ENCODE measurements at regions not wholly inside any gene's neighbourhood (a gene's known extent, or its start where the extent isn't known, plus 50 kb on each side); places are given as distances from the start of the nearest gene placed in this dataset.
"Not testable (repeated sequence)": the region's sequence is repeated elsewhere in the genome, so short reads cannot be mapped to it uniquely, and the experiment has no call there.

DNA sequence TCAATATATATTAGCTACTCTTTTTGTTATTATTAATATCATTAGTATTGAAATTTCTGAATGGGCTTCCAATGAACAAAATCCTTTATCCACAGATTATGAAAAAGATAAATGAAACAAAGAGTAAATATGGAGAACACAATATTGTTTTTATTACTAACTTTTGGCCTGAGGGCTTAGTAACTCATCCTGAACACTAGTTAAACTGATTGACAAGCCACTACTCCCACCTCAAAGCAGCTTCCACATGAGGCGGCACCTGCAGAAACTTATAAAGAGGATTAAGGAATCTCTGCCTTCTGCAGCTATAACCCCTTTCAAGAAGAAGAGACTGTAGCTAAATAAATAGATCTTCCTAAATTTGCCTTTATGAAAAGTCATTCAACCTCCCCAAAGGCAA is 187.6 kb upstream of the ALG10 start:
- DNase-seq: no peak

DNA sequence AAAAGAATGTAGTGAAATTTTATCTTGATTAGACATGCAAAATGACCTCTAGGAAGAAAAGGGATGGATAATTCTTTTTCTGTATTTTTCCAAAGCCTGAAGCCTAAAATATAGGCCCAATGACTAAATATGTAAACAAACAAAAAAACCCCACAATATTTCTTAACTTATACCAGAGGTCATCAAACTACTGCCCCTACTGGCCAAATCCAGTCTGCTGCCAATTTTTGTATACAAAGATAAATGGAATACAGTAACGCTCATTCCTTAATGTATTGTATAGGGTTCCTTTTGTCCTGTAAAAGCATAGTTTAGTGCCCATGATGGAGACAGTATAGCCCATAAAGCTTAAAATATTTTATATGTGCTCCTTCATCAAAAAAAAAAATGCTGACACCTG is 145.7 kb upstream of the ALG10 start:
- no peak for DNase-seq

DNA sequence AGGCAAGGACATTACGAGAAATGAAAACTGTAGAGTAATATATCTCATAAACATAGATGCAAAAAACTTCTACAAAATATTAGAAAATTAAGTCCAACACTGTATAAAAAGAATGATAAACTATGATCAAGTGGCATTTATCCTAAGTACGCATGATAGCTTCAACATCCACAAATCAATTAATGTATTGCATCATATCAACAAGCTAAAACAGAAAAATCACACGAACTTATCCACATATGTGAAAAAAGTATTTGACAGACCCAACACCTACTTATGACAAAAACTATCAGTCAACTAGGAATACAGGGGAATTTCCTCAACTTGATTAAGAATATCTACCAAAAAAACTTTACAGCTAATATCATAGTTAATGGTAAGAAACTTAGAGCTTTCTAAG is 129.9 kb upstream of the ALG10 start:
- no peak for DNase-seq

DNA sequence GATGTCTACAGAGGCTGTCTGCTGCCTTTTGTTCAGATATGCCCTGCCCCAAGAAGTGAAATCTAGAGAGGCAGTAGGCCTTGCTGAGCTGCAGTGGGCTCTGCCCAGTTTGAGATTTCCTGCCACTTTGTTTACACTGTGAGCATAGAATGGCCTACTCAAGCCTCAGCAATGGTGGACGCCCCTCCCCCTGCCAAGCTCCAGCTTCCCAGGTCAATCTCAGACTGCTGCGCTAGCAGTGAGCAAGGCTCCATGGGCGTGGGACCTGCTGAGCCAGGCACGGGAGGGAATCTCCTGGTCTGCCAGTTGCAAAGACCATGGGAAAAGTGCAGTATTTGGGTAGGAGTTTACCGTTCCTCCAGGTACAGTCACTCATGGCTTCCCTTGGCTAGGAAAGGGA is 101.8 kb upstream of the ALG10 start:
- DNase-seq: not testable (repeated sequence)

DNA sequence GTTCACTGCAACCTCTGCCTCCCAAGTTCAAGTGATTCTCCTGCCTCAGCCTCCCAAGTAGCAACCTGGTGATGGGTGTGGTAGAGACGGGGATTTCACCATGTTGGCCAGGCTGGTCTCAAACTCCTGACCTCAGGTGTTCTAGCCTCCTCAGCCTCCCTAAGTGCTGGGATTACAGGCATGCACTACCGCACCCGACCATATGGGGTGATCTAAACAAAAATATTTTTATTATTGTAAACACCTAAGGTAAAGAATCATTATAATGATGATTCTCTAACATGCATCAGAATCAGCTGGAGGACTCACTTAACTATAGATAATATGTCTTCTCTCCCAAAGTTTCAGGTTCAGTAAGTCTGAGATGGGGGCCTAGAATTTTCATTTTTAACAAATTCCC is 96.2 kb upstream of the ALG10 start:
- DNase-seq: no peak

DNA sequence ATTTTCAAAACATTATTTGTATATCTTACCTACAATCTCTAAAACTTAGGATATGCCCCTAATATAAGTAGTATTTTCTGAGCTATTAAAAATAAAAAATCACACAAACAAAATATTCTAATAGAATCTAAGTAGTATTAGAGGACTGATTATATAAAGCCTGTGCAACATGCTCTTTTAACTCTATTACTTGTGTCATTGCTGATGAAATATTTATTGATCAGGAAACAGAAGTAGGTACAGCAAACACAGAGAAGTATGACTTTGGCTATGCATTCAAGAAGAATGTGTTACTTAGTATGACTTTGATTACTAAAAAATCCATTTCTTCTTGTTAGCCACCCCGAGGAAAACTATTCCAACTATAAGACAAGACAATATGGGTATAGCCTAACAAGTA is 84.6 kb upstream of the ALG10 start:
- not testable (repeated sequence) for DNase-seq

DNA sequence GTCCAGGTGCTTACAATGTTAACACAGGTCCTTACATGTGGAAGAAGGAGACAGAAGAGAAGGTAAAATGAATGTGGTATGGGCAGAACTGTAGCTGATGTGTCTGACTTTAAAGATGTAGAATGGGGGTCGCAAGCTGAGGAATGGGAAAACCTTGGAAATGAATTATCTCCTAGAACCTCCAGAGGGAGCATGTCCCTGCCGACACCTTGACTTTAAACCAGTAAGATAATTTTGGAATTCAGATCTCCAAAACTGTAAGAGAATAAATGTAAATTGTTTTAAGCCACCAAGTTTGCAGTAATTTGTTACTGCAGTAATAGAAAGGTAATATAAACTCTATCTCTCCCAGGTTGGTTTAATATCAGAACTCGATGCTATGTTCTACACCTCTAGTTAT is 80.1 kb upstream of the ALG10 start:
- DNase-seq: no peak

DNA sequence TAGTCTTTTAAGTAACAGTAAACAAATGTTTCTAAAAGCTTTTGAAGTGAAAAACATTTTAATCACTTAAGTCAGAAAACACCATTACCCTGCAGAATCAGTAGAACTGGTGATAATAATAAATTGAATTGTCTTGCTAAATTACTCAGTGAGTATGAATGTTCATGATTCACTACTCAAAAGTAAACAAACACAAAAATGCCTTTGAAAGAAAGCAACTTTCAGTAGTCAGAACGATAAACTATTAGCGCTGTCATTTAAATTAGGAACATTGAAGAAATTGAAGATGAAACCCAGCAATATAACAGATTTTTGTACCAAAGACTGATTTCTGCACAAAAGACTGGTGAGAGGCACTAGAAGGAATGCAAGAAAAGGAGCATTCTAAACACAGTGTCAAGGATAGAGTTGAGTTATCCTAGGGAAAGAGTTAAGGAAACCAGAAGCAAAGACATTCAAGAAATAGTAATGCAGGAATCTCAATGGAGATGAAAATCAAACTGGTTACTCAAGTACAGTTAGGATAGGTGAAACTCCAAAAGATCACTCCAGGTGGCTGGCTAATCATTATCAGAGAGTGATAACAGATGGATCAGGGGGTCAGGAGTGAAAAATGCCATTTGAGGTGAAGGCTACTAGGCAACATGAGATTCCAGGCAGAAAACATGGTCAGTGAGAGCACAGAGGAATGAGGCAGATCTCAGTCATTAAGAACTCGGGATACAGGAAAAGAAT is 77.4 kb upstream of the ALG10 start:
- DNase-seq: no peak

DNA sequence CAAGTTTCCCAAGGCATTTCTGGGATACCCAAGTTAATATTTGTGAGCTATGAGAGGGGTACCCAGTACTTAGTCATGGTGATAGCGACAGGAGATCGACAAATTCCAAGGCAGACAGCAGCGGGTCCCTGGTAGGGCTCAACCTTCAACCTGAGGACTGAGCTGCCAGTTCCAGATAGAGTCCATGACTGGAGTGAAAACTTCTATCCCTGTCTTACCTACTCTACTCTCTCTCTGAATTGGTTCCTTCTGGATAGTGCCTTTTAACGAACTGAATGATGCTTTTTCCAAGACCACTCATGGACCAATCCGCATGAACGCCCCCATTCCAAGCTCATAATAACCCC is 76.9 kb upstream of the ALG10 start:
- DNase-seq: no peak

DNA sequence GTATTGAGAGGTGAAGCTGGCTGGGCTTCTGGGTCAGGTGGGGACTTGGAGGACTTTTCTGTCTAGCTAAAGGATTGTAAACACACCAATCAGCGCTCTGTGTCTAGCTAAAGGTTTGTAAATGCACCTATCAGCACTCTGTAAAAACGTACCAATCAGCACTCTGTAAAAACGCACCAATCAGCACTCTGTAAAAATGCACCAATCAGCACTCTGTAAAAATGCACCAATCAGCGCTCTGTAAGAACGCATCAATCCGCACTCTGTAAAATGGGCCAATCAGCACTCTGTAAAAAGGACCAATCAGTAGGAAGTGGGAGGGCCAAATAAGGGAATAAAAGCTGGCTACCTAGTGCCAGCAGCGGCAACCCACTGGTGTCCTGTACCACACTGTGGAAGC is 56.1 kb upstream of the ALG10 start:
- not testable (repeated sequence) for DNase-seq

DNA sequence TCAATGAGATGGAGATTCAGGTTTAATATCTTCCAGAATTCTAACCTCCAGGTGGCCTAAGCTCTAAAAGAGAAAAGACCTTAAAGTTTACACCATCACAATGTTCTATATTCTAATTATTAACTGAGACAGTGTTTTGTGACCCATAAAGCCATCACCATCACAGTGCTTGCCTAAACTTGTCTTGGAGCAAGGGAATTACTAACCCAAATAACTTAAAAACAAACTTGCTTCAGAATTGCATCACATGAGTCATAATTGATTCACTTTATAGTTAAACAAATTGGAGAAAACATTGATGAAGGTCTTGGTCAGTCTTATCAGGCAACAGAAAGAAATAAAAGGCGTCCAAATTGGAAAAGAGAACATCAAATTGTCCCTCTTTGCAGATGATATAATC is 54.5 kb upstream of the ALG10 start:
- DNase-seq: no peak
